HepG2 (cell line): ENCODE measurements at regions not wholly inside any gene's neighbourhood (a gene's known extent, or its start where the extent isn't known, plus 50 kb on each side); places are given as distances from the start of the nearest gene placed in this dataset.

Experiments
- CREB1 ChIP-seq, 2 experiments: fragments of 450-650 bp in 1 of 2; IDR thresholded peaks; 2 replicates each; pipeline ENCODE4 v1.6.1; 2016 to 2017; ENCODE audit warnings: control low read depth in 1 of 2, mild to moderate bottlenecking in 1 of 2, missing compliant biosample characterization in 1 of 2, missing genetic modification characterization in 1 of 2
- CREM ChIP-seq, 2 experiments: sonication (generic) in 1 of 2; formaldehyde crosslinking in 1 of 2; IDR thresholded peaks; 2 replicates each; pipeline versions ENCODE4 v1.4.0 to v1.6.1; 2016 to 2020; ENCODE audit warnings: antibody characterized with exemption in 1 of 2, mild to moderate bottlenecking in 1 of 2, missing genetic modification reagents in 1 of 2
- DNMT1 ChIP-seq: sonication (generic); formaldehyde crosslinking; IDR thresholded peaks from 2 replicates; pipeline ENCODE4 v1.5.1; 2020; ENCODE audit warnings: mild to moderate bottlenecking, missing genetic modification reagents
- FOXM1 ChIP-seq: sonication (generic); formaldehyde crosslinking; IDR thresholded peaks from 2 replicates; pipeline ENCODE4 v1.5.0; 2020; ENCODE audit warnings: missing genetic modification reagents
- HOXA7 ChIP-seq: sonication (generic); formaldehyde crosslinking; IDR thresholded peaks from 2 replicates; pipeline ENCODE4 v1.8.1; 2022; ENCODE audit warnings: mild to moderate bottlenecking, missing genetic modification reagents, moderate library complexity
- JUNB ChIP-seq: sonication (generic); formaldehyde crosslinking; IDR thresholded peaks from 2 replicates; pipeline ENCODE4 v1.8.0; 2022; ENCODE audit warnings: missing genetic modification reagents, mild to moderate bottlenecking, borderline replicate concordance
- KDM5B ChIP-seq: sonication (generic); formaldehyde crosslinking; IDR thresholded peaks from 2 replicates; pipeline ENCODE4 v1.4.0; 2020; ENCODE audit warnings: missing genetic modification reagents, mild to moderate bottlenecking, borderline replicate concordance
- TBL1XR1 ChIP-seq: fragments of 150-350 bp; IDR thresholded peaks from 2 replicates; pipeline ENCODE4 v1.6.1; 2014; ENCODE audit warnings: borderline replicate concordance, low read length; ENCODE audit not compliant: partially characterized antibody
- YEATS4 ChIP-seq: sonication (generic); formaldehyde crosslinking; IDR thresholded peaks from 2 replicates; pipeline ENCODE4 v1.4.0; 2020; ENCODE audit warnings: missing genetic modification reagents, borderline replicate concordance
- ZFP37 ChIP-seq: sonication (generic); formaldehyde crosslinking; IDR thresholded peaks from 2 replicates; pipeline ENCODE4 v1.4.0; 2020; ENCODE audit warnings: missing genetic modification reagents, borderline replicate concordance
- ZNF124 ChIP-seq: sonication (generic); formaldehyde crosslinking; IDR thresholded peaks from 2 replicates; pipeline ENCODE4 v1.4.0; 2020; ENCODE audit warnings: missing genetic modification reagents
- TF ChIP-seq, protein P1 (sequence below): sonication (generic); formaldehyde crosslinking; IDR thresholded peaks from 2 replicates; pipeline ENCODE4 v1.5.1; 2020; ENCODE audit warnings: mild to moderate bottlenecking, missing genetic modification reagents, moderate library complexity
- TF ChIP-seq, protein P2 (sequence below): sonication (generic); formaldehyde crosslinking; IDR thresholded peaks from 2 replicates; pipeline ENCODE4 v1.5.0; 2020; ENCODE audit warnings: mild to moderate bottlenecking, missing genetic modification reagents, moderate library complexity

- TF ChIP-seq TBL1XR1, result no peak
- TF ChIP-seq ZNF124 (CRISPR knock-in tag), result no peak
- TF ChIP-seq ZFP37 (CRISPR knock-in tag), result no peak
- TF ChIP-seq, protein P1, sequence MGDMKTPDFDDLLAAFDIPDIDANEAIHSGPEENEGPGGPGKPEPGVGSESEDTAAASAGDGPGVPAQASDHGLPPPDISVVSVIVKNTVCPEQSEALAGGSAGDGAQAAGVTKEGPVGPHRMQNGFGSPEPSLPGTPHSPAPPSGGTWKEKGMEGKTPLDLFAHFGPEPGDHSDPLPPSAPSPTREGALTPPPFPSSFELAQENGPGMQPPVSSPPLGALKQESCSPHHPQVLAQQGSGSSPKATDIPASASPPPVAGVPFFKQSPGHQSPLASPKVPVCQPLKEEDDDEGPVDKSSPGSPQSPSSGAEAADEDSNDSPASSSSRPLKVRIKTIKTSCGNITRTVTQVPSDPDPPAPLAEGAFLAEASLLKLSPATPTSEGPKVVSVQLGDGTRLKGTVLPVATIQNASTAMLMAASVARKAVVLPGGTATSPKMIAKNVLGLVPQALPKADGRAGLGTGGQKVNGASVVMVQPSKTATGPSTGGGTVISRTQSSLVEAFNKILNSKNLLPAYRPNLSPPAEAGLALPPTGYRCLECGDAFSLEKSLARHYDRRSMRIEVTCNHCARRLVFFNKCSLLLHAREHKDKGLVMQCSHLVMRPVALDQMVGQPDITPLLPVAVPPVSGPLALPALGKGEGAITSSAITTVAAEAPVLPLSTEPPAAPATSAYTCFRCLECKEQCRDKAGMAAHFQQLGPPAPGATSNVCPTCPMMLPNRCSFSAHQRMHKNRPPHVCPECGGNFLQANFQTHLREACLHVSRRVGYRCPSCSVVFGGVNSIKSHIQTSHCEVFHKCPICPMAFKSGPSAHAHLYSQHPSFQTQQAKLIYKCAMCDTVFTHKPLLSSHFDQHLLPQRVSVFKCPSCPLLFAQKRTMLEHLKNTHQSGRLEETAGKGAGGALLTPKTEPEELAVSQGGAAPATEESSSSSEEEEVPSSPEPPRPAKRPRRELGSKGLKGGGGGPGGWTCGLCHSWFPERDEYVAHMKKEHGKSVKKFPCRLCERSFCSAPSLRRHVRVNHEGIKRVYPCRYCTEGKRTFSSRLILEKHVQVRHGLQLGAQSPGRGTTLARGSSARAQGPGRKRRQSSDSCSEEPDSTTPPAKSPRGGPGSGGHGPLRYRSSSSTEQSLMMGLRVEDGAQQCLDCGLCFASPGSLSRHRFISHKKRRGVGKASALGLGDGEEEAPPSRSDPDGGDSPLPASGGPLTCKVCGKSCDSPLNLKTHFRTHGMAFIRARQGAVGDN, result no peak
- no peak for TF ChIP-seq HOXA7 (CRISPR knock-in tag)
- no peak for TF ChIP-seq CREB1 (IDR thresholded peaks at IDR 0.05)
- TF ChIP-seq CREB1 (CRISPR knock-in tag; IDR thresholded peaks at IDR 0.05), result no peak
- no peak for TF ChIP-seq KDM5B (CRISPR knock-in tag)
- TF ChIP-seq FOXM1 (CRISPR knock-in tag), result no peak
- no peak for TF ChIP-seq CREM (IDR thresholded peaks at IDR 0.05)
- no peak for TF ChIP-seq CREM (CRISPR knock-in tag; IDR thresholded peaks at IDR 0.05)
- no peak for TF ChIP-seq YEATS4 (CRISPR knock-in tag)
- no peak for TF ChIP-seq JUNB (CRISPR knock-in tag)
- TF ChIP-seq, protein P2, sequence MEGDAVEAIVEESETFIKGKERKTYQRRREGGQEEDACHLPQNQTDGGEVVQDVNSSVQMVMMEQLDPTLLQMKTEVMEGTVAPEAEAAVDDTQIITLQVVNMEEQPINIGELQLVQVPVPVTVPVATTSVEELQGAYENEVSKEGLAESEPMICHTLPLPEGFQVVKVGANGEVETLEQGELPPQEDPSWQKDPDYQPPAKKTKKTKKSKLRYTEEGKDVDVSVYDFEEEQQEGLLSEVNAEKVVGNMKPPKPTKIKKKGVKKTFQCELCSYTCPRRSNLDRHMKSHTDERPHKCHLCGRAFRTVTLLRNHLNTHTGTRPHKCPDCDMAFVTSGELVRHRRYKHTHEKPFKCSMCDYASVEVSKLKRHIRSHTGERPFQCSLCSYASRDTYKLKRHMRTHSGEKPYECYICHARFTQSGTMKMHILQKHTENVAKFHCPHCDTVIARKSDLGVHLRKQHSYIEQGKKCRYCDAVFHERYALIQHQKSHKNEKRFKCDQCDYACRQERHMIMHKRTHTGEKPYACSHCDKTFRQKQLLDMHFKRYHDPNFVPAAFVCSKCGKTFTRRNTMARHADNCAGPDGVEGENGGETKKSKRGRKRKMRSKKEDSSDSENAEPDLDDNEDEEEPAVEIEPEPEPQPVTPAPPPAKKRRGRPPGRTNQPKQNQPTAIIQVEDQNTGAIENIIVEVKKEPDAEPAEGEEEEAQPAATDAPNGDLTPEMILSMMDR (CRISPR knock-in tag), result no peak
- TF ChIP-seq DNMT1, result no peak
These were observed 86.3 kb upstream of the HIVEP1 start for GRCh38 chr6:11925805-11926204.
